Gastroesophageal sphincter (tissue), 3 donors: ENCODE measurements at regions not wholly inside any gene's neighbourhood (a gene's known extent, or its start where the extent isn't known, plus 50 kb on each side); places are given as distances from the start of the nearest gene placed in this dataset.

Experiments
- CTCF ChIP-seq, 4 experiments: fragments of 200-600 bp in 2 of 4; fragments of 450-650 bp in 2 of 4; sonication (generic) in 1 of 4; IDR thresholded peaks; one replicate each; pipeline ENCODE4 v1.5.1; 2017 to 2019; ENCODE audit warnings: antibody characterized with exemption in 4 of 4, mild to moderate bottlenecking in 2 of 4, moderate library complexity in 2 of 4
- EP300 ChIP-seq: sonication (generic); formaldehyde crosslinking; IDR thresholded peaks from one replicate; pipeline ENCODE4 v1.6.1; 2017; ENCODE audit warnings: antibody characterized with exemption, mild to moderate bottlenecking
- POLR2A ChIP-seq, 2 donors: fragments of 450-650 bp; IDR thresholded peaks; one replicate each; pipeline ENCODE4 v1.6.1; 2017; ENCODE audit warnings: antibody characterized with exemption in 2 of 2, mild to moderate bottlenecking in 2 of 2, moderate library complexity in 1 of 2
- POLR2AphosphoS5 ChIP-seq: sonication (generic); formaldehyde crosslinking; IDR thresholded peaks from one replicate; pipeline ENCODE4 v1.6.1; 2017; ENCODE audit warnings: antibody characterized with exemption

- TF ChIP-seq CTCF (IDR thresholded peaks at IDR 0.05) (no peak), POLR2AphosphoS5 (no peak), POLR2A (IDR thresholded peaks at IDR 0.05) (no peak), EP300 (no peak)
Measured at GRCh38 chr10:76643511-76643911, 994.1 kb downstream of the KCNMA1 start.
